ENCODE measurements at regions not wholly inside any gene's neighbourhood (a gene's known extent, or its start where the extent isn't known, plus 50 kb on each side); places are given as distances from the start of the nearest gene placed in this dataset.

GRCh38 chr1:166353213-166353612 lies 186.4 kb upstream of the FAM78B start:
- no peaks in the 10 kb centered on the region for H3K9me3 ChIP-seq (ENCODE audit: control insufficient read depth in 1 of 2, insufficient read depth in 1 of 2, low read depth in 1 of 2, low read length in 2 of 2)
- no peaks in the 10 kb centered on the region for H4K20me1 ChIP-seq (ENCODE audit: insufficient read depth)
- H3K4me1 ChIP-seq (ENCODE audit: control insufficient read depth in 1 of 2, insufficient read depth in 2 of 2, low read length in 2 of 2), result no peaks in the 10 kb centered on the region
- intact Hi-C loops (cut with micrococcal nuclease), result no loop called here
- H3K36me3 ChIP-seq (ENCODE audit: control insufficient read depth in 1 of 2, insufficient read depth in 2 of 2, low read length in 2 of 2), result no peaks in the 10 kb centered on the region
- no peak for TF ChIP-seq RAD21 (IDR thresholded peaks at IDR 0.05; ENCODE audit: low read depth)
- TF ChIP-seq MAX (IDR thresholded peaks at IDR 0.05), result no peak
- no peak for TF ChIP-seq ZBTB33 (IDR thresholded peaks at IDR 0.05; ENCODE audit: extremely low read depth, insufficient replicate concordance, low read length)
- TF ChIP-seq EGR1 (IDR thresholded peaks at IDR 0.05; ENCODE audit: low read depth), result no peak
- no peak overlapping the region for H3K9ac ChIP-seq (ENCODE audit: low read length)
- no peaks in the 10 kb centered on the region for H3K9me2 ChIP-seq (ENCODE audit: insufficient read depth)
- ChIA-PET CTCF (no interaction called here), POLR2A (no interaction called here), RAD21 (ENCODE audit: low non-redundant PET in 1 of 2, low total read pairs in 2 of 2, uncharacterized antibody in 2 of 2, unreplicated experiment in 2 of 2) (no interaction called here)
- H3K4me2 ChIP-seq (ENCODE audit: low read length), result no peak overlapping the region
- H3K79me2 ChIP-seq (ENCODE audit: insufficient read depth, low read length), result no peaks in the 10 kb centered on the region
- ATAC-seq, result no peak
- no peak overlapping the region for H3K4me3 ChIP-seq (replicated peaks in 1 of 2; ENCODE audit: low read depth in 1 of 2, low read length in 2 of 2)
- no peak overlapping the region for H2AFZ ChIP-seq (ENCODE audit: low read depth, low read length, poor library complexity, severe bottlenecking)
- H3K27ac ChIP-seq (ENCODE audit: low read depth, low read length), result no peak overlapping the region
- BruUV-seq (replicated peaks), result no TSS peak
- H3K27me3 ChIP-seq (ENCODE audit: insufficient read depth, low read length), result peaks cover 41% of the 10 kb centered on the region
- no peak for DNase-seq (ENCODE audit: low read depth, low spot score)

- Histone ChIP-seq H3K4me2 (ENCODE audit: low read length) (no peak overlapping the region), H3K4me3 (replicated peaks in 1 of 2; ENCODE audit: low read depth in 1 of 2, low read length in 2 of 2) (no peak overlapping the region), H3K79me2 (ENCODE audit: insufficient read depth, low read length) (no peaks in the 10 kb centered on the region), H4K20me1 (ENCODE audit: insufficient read depth) (no peaks in the 10 kb centered on the region), H3K9me3 (ENCODE audit: control insufficient read depth in 1 of 2, insufficient read depth in 1 of 2, low read depth in 1 of 2, low read length in 2 of 2) (no peaks in the 10 kb centered on the region), H3K36me3 (ENCODE audit: control insufficient read depth in 1 of 2, insufficient read depth in 2 of 2, low read length in 2 of 2) (no peaks in the 10 kb centered on the region), H3K4me1 (ENCODE audit: control insufficient read depth in 1 of 2, insufficient read depth in 2 of 2, low read length in 2 of 2) (no peaks in the 10 kb centered on the region), H3K9ac (ENCODE audit: low read length) (no peak overlapping the region), H3K9me2 (ENCODE audit: insufficient read depth) (no peaks in the 10 kb centered on the region), H2AFZ (ENCODE audit: low read depth, low read length, poor library complexity, severe bottlenecking) (no peak overlapping the region), H3K27me3 (ENCODE audit: insufficient read depth, low read length) (peaks cover 38% of the 10 kb centered on the region), H3K27ac (ENCODE audit: low read depth, low read length) (no peak overlapping the region)
- no peak for DNase-seq (ENCODE audit: low read depth, low spot score)
- BruUV-seq (replicated peaks), result no TSS peak
- ChIA-PET CTCF (no interaction called here), POLR2A (no interaction called here), RAD21 (ENCODE audit: low non-redundant PET in 1 of 2, low total read pairs in 2 of 2, uncharacterized antibody in 2 of 2, unreplicated experiment in 2 of 2) (no interaction called here)
- ATAC-seq, result no peak
- TF ChIP-seq FOSL1 (IDR thresholded peaks at IDR 0.05; ENCODE audit: low read depth), result no peak
- TF ChIP-seq ELF1 (IDR thresholded peaks at IDR 0.05; ENCODE audit: borderline replicate concordance, low read depth), result no peak
- no peak for TF ChIP-seq MAX (IDR thresholded peaks at IDR 0.05)
- TF ChIP-seq CBX3 (IDR thresholded peaks at IDR 0.05; ENCODE audit: low read depth), result no peak
- no peak for TF ChIP-seq TCF7L2 (IDR thresholded peaks at IDR 0.05; ENCODE audit: borderline replicate concordance, extremely low read depth, insufficient read depth, insufficient read length)
- TF ChIP-seq EGR1 (IDR thresholded peaks at IDR 0.05; ENCODE audit: low read depth), result no peak
- no peak for TF ChIP-seq SP1 (IDR thresholded peaks at IDR 0.05; ENCODE audit: low read depth)
- TF ChIP-seq ZFX (IDR thresholded peaks at IDR 0.05), result no peak
- TF ChIP-seq CTCF (IDR thresholded peaks at IDR 0.05 in 2 of 3, conservative IDR thresholded peaks at IDR 0.05 in 1 of 3; ENCODE audit: borderline replicate concordance in 1 of 3, insufficient read depth in 1 of 3, low read depth in 2 of 3, low read length in 2 of 3), result no peak
- intact Hi-C loops (cut with micrococcal nuclease), result no loop called here
These were observed 187.6 kb upstream of the FAM78B start for GRCh38 chr1:166354406-166354805.
